ENCODE measurements at regions not wholly inside any gene's neighbourhood (a gene's known extent, or its start where the extent isn't known, plus 50 kb on each side); places are given as distances from the start of the nearest gene placed in this dataset.

GRCh38 chr1:217348960-217349664, 281.8 kb downstream of the GPATCH2 start:
- no peak overlapping the region for H3K27ac Mint-ChIP-seq
- TF ChIP-seq CTCF (IDR thresholded peaks at IDR 0.05) = no peak
- no peaks in the 10 kb centered on the region for H3K9me3 Mint-ChIP-seq
- no peak overlapping the region for H3K4me3 Mint-ChIP-seq
- POLR2A ChIA-PET = no interaction called here
- no peak for ATAC-seq
- H3K4me1 Mint-ChIP-seq (ENCODE audit: low read depth) = peaks cover 3% of the 10 kb centered on the region
- CTCF ChIA-PET = interaction anchor here (0.8 kb wide), 1 partner anchor 52 kb away, joined by 3 read pairs; no protein-coding TSS in a partner anchor
- H3K36me3 Mint-ChIP-seq (ENCODE audit: low read depth) = no peaks in the 10 kb centered on the region
- intact Hi-C loops (cut with micrococcal nuclease) = no loop called here
- no peaks in the 10 kb centered on the region for H3K27me3 Mint-ChIP-seq
- DNase-seq = no peak

- intact Hi-C loops (cut with micrococcal nuclease) = no loop called here
- CTCF ChIA-PET = no interaction called here
- POLR2A ChIA-PET = no interaction called here
- H3K27me3 Mint-ChIP-seq = no peaks in the 10 kb centered on the region
- ATAC-seq = no peak
- no peak overlapping the region for H3K27ac Mint-ChIP-seq
- no peaks in the 10 kb centered on the region for H3K9me3 Mint-ChIP-seq
- no peak for TF ChIP-seq CTCF (IDR thresholded peaks at IDR 0.05)
- H3K4me1 Mint-ChIP-seq (ENCODE audit: low read depth) = peaks cover 3% of the 10 kb centered on the region
- DNase-seq = no peak
- no peaks in the 10 kb centered on the region for H3K36me3 Mint-ChIP-seq (ENCODE audit: low read depth)
- H3K4me3 Mint-ChIP-seq = no peak overlapping the region
Measured at GRCh38 chr1:217344712-217345111, 286.2 kb downstream of the GPATCH2 start.

GRCh38 chr1:217343907-217344306, 287.0 kb downstream of the GPATCH2 start:
- ATAC-seq = no peak
- H3K27me3 Mint-ChIP-seq = no peaks in the 10 kb centered on the region
- DNase-seq = no peak
- no peaks in the 10 kb centered on the region for H3K36me3 Mint-ChIP-seq (ENCODE audit: low read depth)
- intact Hi-C loops (cut with micrococcal nuclease) = no loop called here
- H3K4me3 Mint-ChIP-seq = no peak overlapping the region
- POLR2A ChIA-PET = no interaction called here
- no peak overlapping the region for H3K27ac Mint-ChIP-seq
- H3K4me1 Mint-ChIP-seq (ENCODE audit: low read depth) = peaks cover 3% of the 10 kb centered on the region
- TF ChIP-seq CTCF (IDR thresholded peaks at IDR 0.05) = no peak
- no peaks in the 10 kb centered on the region for H3K9me3 Mint-ChIP-seq
- CTCF ChIA-PET = no interaction called here

- CTCF ChIA-PET = no interaction called here
- H3K27me3 Mint-ChIP-seq = no peaks in the 10 kb centered on the region
- H3K27ac Mint-ChIP-seq = no peak overlapping the region
- DNase-seq = no peak
- H3K9me3 Mint-ChIP-seq = no peaks in the 10 kb centered on the region
- no peaks in the 10 kb centered on the region for H3K36me3 Mint-ChIP-seq (ENCODE audit: low read depth)
- POLR2A ChIA-PET = no interaction called here
- ATAC-seq = no peak
- TF ChIP-seq CTCF (IDR thresholded peaks at IDR 0.05) = no peak
- H3K4me3 Mint-ChIP-seq = no peak overlapping the region
- intact Hi-C loops (cut with micrococcal nuclease) = no loop called here
- H3K4me1 Mint-ChIP-seq (ENCODE audit: low read depth) = peaks cover 3% of the 10 kb centered on the region
Measured at GRCh38 chr1:217342105-217342504, 288.8 kb downstream of the GPATCH2 start.

- no peak for ATAC-seq
- Mint-ChIP-seq H3K9me3 (peaks cover 2% of the 10 kb centered on the region), H3K27ac (no peak overlapping the region), H3K4me1 (ENCODE audit: low read depth) (no peaks in the 10 kb centered on the region), H3K4me3 (no peak overlapping the region), H3K27me3 (no peaks in the 10 kb centered on the region), H3K36me3 (ENCODE audit: low read depth) (no peaks in the 10 kb centered on the region)
- no peak for TF ChIP-seq CTCF (IDR thresholded peaks at IDR 0.05)
- intact Hi-C loops (cut with micrococcal nuclease) = no loop called here
- POLR2A ChIA-PET = no interaction called here
- CTCF ChIA-PET = no interaction called here
- DNase-seq = no peak
Measured at GRCh38 chr1:217336724-217337123, 294.2 kb downstream of the GPATCH2 start.
